GM12865 (cell line): ENCODE measurements at regions not wholly inside any gene's neighbourhood (a gene's known extent, or its start where the extent isn't known, plus 50 kb on each side); places are given as distances from the start of the nearest gene placed in this dataset.

Source experiments
- DNase-seq: peaks from one replicate; pipeline ENCODE4 v3.0.0; 2010; ENCODE audit warnings: low read depth
- H3K4me3 ChIP-seq: 2 replicates; pipeline ENCODE4 v1.5.1; 2011; ENCODE audit warnings: mild to moderate bottlenecking, low read depth, low read length, control low read depth
- TF ChIP-seq, protein P1 (sequence below): IDR thresholded peaks from 2 replicates; pipeline ENCODE4 v1.5.1; 2011; ENCODE audit warnings: low read length, control low read depth, low read depth, inconsistent platforms; ENCODE audit not compliant: insufficient read depth; ENCODE audit errors: missing control alignments

DNA sequence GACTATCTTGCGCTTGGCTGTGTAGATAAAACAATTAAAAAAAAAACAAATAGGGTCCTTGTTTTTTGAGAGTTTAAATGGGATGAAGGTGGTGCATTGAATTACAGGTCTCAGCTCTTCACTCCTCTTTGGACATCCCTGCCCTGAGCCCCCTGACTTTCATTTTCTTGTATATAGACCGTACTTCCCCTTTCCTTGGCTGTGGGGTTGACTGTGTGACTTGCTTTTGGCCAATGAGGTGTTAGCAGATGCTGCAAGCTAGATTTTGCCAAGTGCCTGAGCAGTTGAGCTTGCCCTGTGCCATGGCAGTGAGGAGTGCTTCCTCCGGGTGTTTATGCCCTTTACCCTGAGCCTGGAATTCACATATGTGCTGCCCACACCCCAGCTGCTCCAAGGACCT is 386.1 kb upstream of the ZFP64 start:
- peak; percentile 1 for DNase-seq
- TF ChIP-seq, protein P1, sequence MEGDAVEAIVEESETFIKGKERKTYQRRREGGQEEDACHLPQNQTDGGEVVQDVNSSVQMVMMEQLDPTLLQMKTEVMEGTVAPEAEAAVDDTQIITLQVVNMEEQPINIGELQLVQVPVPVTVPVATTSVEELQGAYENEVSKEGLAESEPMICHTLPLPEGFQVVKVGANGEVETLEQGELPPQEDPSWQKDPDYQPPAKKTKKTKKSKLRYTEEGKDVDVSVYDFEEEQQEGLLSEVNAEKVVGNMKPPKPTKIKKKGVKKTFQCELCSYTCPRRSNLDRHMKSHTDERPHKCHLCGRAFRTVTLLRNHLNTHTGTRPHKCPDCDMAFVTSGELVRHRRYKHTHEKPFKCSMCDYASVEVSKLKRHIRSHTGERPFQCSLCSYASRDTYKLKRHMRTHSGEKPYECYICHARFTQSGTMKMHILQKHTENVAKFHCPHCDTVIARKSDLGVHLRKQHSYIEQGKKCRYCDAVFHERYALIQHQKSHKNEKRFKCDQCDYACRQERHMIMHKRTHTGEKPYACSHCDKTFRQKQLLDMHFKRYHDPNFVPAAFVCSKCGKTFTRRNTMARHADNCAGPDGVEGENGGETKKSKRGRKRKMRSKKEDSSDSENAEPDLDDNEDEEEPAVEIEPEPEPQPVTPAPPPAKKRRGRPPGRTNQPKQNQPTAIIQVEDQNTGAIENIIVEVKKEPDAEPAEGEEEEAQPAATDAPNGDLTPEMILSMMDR, result no peak
- H3K4me3 ChIP-seq, result no peak overlapping the region

DNA sequence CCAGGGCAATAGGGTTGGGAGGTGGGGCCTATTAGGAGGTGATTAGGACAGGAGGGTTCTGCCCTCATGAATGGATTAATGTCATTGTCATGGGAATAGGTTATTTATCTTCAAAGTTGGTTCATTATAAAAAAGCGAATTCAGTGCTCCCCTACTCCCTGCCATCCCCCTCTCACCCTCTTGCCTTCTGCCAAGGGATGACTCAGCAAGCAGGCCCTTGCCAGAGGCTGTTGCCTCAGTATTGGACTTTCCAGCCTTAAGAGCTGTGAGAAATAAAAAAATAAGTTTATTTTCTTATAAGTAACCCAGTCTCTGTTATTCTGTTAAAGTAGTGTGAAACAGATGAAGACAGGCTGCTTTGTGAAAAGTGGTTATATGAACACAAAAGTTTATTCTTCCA is 381.1 kb upstream of the ZFP64 start:
- no peak overlapping the region for H3K4me3 ChIP-seq
- TF ChIP-seq, protein P1, result no peak
- DNase-seq, result no peak

DNA sequence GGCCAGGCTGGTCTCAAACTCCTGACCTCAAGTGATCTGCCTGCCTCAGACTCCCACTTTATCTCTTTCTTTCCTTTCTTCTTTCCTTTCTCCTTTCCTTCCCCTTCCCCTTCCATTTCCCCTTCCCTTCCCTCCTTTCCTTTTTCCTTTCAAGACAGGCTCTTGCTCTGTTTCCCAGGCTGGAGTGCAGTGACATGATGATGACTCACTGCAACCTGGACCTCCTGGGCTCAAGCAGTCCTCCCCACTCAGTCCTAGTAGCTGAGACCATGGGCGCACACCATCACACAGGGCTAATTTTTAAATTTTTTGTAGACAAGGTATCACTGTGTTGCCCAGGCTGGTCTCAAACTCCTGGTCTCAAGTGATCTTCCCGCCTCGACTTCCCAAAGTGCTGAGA is 377.6 kb upstream of the ZFP64 start:
- H3K4me3 ChIP-seq, result no peak overlapping the region
- DNase-seq, result no peak
- TF ChIP-seq, protein P1, result no peak

DNA sequence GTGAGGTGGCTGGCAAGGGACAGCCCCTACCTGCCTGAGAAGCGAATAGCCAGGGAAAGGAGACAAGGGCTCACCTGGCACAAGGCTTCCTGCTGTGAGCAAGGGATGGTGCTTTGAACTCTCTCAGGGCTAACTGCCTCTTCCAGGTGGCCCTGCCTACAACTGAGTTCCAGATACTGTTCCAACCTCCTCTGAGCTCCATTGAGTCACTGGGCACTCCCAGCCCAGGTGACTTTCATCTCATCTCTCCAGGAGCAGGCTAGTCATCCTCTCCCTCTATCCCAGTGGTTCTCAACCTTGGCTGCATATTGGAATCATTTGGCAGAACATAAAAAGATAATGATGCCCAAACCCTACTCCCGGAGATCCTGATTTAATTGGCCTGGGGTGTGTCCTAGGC is 374.0 kb upstream of the ZFP64 start:
- no peak for DNase-seq
- TF ChIP-seq, protein P1, result no peak
- H3K4me3 ChIP-seq, result no peak overlapping the region

DNA sequence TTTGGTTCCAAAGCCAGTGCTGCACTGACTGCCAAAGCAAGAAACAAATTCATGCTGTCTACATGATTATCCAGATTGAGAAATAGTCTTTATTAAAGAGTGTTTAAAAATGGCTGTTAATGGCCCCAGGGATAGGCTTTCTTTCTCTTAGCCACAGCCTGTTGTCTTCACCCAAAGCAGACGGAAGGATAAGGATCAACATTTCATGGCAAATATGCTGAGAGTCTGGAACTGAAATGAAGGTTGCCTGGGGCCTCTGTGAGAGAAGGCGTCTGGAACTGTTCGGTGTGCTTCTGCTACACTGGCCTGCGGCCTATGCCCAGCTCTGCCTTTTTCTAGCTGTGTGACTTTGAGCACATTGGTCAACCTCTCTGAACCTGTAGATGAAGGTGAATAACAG is 373.0 kb upstream of the ZFP64 start:
- no peak for DNase-seq
- no peak overlapping the region for H3K4me3 ChIP-seq
- TF ChIP-seq, protein P1, result no peak

DNA sequence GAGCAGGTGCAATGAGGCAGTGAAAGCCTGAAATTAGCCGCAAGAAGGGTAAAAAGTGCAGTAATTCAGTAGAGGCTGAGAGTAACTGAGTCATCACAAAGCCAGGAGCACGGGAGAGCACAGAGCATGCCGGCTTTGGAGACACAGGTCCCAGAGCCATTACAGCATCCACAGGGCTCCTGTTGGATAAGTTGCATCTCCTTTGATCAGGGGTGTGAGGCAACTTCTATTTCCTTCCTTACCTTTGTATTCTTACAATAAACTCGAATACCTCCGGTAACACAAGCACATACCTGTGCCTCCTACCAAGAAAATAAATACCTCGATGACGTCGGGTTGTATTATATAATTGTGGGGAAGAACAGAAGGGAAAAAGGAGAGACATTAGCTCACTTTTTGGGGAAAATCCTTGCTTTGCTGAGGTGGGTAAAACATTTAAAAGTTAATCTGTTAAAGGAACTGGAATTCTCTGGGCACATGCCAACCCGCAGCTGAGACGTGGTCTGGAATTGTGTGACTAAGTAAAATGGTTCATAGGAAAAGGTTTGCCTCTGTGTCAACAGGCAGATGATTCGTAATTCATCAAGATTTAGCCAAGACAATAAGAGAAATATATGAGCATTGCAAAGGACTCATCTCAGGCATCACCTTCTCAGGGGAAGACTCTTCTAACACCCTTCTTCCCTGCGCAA is 360.7 kb upstream of the ZFP64 start:
- TF ChIP-seq, protein P1, result no peak
- DNase-seq, result no peak
- no peak overlapping the region for H3K4me3 ChIP-seq

DNA sequence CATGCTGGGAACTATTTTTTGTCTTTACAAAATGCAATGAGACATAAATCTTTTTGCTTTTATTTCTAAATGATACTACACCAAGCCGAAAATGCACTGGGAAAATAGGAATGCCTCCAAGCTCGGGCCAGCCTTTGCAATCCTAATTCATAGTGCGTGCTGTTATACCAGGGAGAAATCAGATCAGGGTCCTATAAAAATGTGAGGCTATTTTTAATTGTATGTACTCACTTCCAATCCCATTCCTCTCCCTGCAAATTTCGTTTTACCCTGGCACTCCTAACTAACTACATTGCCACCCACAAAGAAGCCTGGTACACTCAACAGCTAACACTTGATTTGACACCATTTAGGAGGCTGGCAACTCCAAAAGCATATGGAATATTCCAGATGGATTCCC is 350.6 kb upstream of the ZFP64 start:
- TF ChIP-seq, protein P1, result no peak
- no peak overlapping the region for H3K4me3 ChIP-seq

More for the DNA sequence above, 350.6 kb upstream of the ZFP64 start:
- DNase-seq, result no peak
